ENCODE measurements at regions not wholly inside any gene's neighbourhood (a gene's known extent, or its start where the extent isn't known, plus 50 kb on each side); places are given as distances from the start of the nearest gene placed in this dataset.

DNA sequence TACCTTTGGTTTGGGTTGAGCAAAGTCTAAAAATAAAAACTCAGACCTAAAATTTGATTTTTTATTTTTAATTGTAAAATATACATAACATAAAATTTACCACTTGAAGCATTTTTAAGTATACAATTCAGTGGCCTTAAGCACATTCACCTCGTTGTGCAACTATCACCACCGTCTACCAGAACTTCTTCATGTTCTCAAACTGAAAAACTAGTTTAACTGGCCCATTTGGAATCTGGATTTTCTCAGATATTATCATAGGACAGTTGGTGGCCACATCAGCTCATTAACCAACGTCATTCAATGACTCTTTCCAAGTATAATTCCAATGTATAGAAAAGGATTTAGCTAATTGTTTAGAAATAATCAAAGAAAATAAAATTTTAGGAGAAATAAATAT is 319.3 kb downstream of the TLE1 start:
- TF ChIP-seq, protein P1, sequence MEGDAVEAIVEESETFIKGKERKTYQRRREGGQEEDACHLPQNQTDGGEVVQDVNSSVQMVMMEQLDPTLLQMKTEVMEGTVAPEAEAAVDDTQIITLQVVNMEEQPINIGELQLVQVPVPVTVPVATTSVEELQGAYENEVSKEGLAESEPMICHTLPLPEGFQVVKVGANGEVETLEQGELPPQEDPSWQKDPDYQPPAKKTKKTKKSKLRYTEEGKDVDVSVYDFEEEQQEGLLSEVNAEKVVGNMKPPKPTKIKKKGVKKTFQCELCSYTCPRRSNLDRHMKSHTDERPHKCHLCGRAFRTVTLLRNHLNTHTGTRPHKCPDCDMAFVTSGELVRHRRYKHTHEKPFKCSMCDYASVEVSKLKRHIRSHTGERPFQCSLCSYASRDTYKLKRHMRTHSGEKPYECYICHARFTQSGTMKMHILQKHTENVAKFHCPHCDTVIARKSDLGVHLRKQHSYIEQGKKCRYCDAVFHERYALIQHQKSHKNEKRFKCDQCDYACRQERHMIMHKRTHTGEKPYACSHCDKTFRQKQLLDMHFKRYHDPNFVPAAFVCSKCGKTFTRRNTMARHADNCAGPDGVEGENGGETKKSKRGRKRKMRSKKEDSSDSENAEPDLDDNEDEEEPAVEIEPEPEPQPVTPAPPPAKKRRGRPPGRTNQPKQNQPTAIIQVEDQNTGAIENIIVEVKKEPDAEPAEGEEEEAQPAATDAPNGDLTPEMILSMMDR (IDR thresholded peaks at IDR 0.05), result no peak
- TF ChIP-seq POLR2A (IDR thresholded peaks at IDR 0.05), result no peak
